ENCODE measurements at regions not wholly inside any gene's neighbourhood (a gene's known extent, or its start where the extent isn't known, plus 50 kb on each side); places are given as distances from the start of the nearest gene placed in this dataset.

DNA sequence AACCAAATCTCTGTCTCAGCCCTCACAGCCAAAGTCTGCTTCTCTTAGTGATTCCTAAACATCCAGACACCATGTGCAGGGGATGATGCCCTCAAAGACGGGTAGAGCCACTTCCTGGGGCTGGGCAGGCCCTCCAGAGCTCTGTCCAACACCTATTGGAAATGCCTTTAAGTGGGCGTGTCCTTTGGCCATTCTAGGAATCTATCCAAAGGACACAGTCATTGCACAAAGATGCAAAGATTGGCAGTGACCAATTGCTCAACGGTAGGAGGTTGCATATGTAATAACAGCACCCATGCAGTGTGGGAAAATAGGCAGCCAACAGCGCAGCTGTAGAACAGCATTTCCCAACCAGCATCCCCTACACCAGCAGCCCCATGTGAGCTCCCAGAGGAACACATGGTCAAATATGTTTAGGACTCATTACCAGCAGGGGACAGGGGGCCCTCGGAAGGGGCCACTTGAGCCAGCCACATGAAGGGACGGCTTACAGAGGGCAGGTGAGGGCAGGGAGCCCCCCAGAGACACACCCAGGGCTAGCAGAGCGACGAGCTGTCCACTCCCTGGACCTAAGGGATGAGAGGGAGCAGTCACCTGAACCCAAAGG, 142.8 kb upstream of the IQSEC1 start:
- Mint-ChIP-seq H3K4me3 (no peak overlapping the region), H3K27ac (no peak overlapping the region), H3K4me1 (ENCODE audit: low read depth in 2 of 2) (no peaks in the 10 kb centered on the region), H3K27me3 (peaks cover 4 to 9% of the 10 kb centered on the region in 2 donors), H3K36me3 (no peaks in the 10 kb centered on the region), H3K9me3 (no peaks in the 10 kb centered on the region)
- DNase-seq (ENCODE audit: low spot score): no peak
- ATAC-seq: no peak

GRCh38 chr3:13214847-13215472, 141.7 kb upstream of the IQSEC1 start:
- Mint-ChIP-seq H3K4me3 (no peak overlapping the region), H3K27ac (no peak overlapping the region), H3K27me3 (peaks cover 4 to 9% of the 10 kb centered on the region in 2 donors), H3K36me3 (no peaks in the 10 kb centered on the region), H3K4me1 (ENCODE audit: low read depth in 2 of 2) (no peaks in the 10 kb centered on the region), H3K9me3 (no peaks in the 10 kb centered on the region)
- DNase-seq (ENCODE audit: low spot score) (no peak), ATAC-seq (no peak)

GRCh38 chr3:13213911-13214846, 140.9 kb upstream of the IQSEC1 start:
- Mint-ChIP-seq H3K4me3 (no peak overlapping the region), H3K4me1 (ENCODE audit: low read depth in 2 of 2) (no peaks in the 10 kb centered on the region), H3K27ac (no peak overlapping the region), H3K27me3 (peaks cover 4 to 9% of the 10 kb centered on the region in 2 donors), H3K9me3 (no peaks in the 10 kb centered on the region), H3K36me3 (no peaks in the 10 kb centered on the region)
- DNase-seq (ENCODE audit: low spot score) (no peak), ATAC-seq (no peak)

- no peaks in the 10 kb centered on the region for H3K9me3 Mint-ChIP-seq
- H3K36me3 Mint-ChIP-seq: no peaks in the 10 kb centered on the region
- peaks cover 4 to 9% of the 10 kb centered on the region in 2 donors for H3K27me3 Mint-ChIP-seq
- DNase-seq (ENCODE audit: low spot score) (no peak), ATAC-seq (no peak)
- H3K4me3 Mint-ChIP-seq: no peak overlapping the region
- no peak overlapping the region for H3K27ac Mint-ChIP-seq
- no peaks in the 10 kb centered on the region for H3K4me1 Mint-ChIP-seq (ENCODE audit: low read depth in 2 of 2)
Measured at GRCh38 chr3:13213490-13213889, 140.3 kb upstream of the IQSEC1 start.

DNA sequence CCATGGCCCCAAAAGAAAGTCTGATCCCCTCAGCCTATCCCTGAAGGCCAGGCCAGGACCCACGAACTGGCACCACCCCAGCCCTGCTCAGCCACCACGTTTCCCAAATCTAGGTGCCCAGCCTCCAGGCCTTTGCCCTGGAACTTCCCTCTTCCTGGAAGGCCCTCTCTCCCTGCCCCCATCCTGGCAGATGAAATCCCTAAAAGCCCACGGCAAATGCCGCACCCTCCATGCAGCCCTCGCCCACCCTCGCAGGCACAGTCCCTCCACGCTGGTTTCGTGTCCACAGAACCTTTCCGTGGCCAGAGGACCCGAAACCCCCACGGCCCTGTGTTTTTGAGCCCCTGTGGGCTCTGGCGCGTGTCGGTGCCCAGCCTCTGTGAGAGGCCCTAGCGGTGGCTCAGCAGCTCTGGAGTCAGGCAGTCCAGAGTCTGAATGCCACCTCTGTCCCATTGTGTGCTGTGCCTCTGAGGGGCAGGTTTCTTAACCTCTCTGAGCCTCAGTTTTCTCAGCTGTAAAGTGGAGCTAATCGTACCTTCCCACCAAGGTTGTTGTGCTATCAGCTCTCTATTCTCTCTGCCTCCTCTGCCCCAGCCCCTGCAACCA, 138.5 kb upstream of the IQSEC1 start:
- Mint-ChIP-seq H3K27ac (no peak overlapping the region), H3K27me3 (peaks cover 16 to 19% of the 10 kb centered on the region in 2 donors), H3K36me3 (no peaks in the 10 kb centered on the region), H3K4me1 (ENCODE audit: low read depth in 2 of 2) (no peaks in the 10 kb centered on the region), H3K9me3 (no peaks in the 10 kb centered on the region), H3K4me3 (no peak overlapping the region)
- DNase-seq (ENCODE audit: low spot score) (no peak), ATAC-seq (no peak)

DNA sequence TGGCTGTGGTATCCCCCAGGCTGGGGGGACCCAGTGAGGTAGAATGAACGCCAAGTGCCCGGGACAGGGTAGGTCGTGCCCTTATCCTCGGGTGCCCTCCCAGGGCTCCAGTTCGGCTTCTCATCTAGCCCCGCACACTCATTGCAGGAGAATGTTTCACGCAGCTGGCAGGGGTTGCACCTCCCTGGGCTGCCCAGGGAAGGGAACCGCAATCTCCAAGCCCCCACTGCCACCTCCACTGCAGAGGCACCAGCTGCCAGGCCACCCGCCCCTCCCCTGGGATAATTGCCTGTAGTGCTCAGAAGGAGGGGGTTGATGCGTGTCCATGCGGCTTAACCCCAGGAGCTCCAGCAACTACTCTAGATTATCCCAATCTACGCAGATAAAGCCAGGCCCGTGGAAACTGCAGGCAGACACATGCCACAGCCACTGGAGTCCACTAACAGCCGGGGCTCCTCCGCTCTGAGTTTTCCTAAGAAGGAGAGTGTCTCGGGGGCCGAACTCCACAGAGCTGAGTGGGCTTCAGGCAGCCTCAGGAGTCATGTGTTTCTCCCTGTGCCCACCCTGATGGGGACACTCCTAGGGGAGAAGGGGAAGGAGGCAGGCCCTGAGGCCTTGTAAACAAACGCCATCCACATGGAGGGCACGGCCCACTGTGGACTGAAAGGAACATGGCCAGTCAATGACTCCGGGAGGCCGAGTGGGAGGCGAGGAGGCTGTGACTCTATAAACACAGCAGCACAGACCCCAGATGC, 137.2 kb upstream of the IQSEC1 start:
- H3K36me3 Mint-ChIP-seq: no peaks in the 10 kb centered on the region
- ATAC-seq: no peak
- H3K4me1 Mint-ChIP-seq (ENCODE audit: low read depth in 2 of 2): no peaks in the 10 kb centered on the region
- no peaks in the 10 kb centered on the region for H3K9me3 Mint-ChIP-seq
- no peak overlapping the region for H3K4me3 Mint-ChIP-seq
- no peak overlapping the region for H3K27ac Mint-ChIP-seq
- H3K27me3 Mint-ChIP-seq: peaks cover 27 to 30% of the 10 kb centered on the region in 2 donors
- no peak for DNase-seq (ENCODE audit: low spot score)

- H3K4me3 Mint-ChIP-seq: no peak overlapping the region
- H3K4me1 Mint-ChIP-seq (ENCODE audit: low read depth in 2 of 2): peaks cover 0 to 1% of the 10 kb centered on the region in 2 donors
- DNase-seq (ENCODE audit: low spot score): no peak
Measured at GRCh38 chr3:13209634-13209997, 136.4 kb upstream of the IQSEC1 start.

GRCh38 chr3:13208706-13209633, 135.7 kb upstream of the IQSEC1 start:
- H3K4me3 Mint-ChIP-seq: no peak overlapping the region
- H3K9me3 Mint-ChIP-seq: no peaks in the 10 kb centered on the region
- H3K36me3 Mint-ChIP-seq: no peaks in the 10 kb centered on the region
- no peak for DNase-seq (ENCODE audit: low spot score)
- peaks cover 31 to 35% of the 10 kb centered on the region in 2 donors for H3K27me3 Mint-ChIP-seq
- ATAC-seq: no peak
- H3K4me1 Mint-ChIP-seq (ENCODE audit: low read depth in 2 of 2): peaks cover 0 to 3% of the 10 kb centered on the region in 2 donors
- H3K27ac Mint-ChIP-seq: no peak overlapping the region

More at GRCh38 chr3:13209634-13209997, 136.4 kb upstream of the IQSEC1 start:
- Mint-ChIP-seq H3K27me3 (peaks cover 30 to 32% of the 10 kb centered on the region in 2 donors), H3K27ac (no peak overlapping the region), H3K9me3 (no peaks in the 10 kb centered on the region), H3K36me3 (no peaks in the 10 kb centered on the region)
- no peak for ATAC-seq

GRCh38 chr3:13207975-13208705, 134.9 kb upstream of the IQSEC1 start:
- H3K27ac Mint-ChIP-seq: no peak overlapping the region
- no peak for DNase-seq (ENCODE audit: low spot score)
- H3K9me3 Mint-ChIP-seq: no peaks in the 10 kb centered on the region
- H3K4me1 Mint-ChIP-seq (ENCODE audit: low read depth in 2 of 2): peaks cover 0 to 3% of the 10 kb centered on the region in 2 donors
- ATAC-seq: no peak
- no peak overlapping the region for H3K4me3 Mint-ChIP-seq
- H3K27me3 Mint-ChIP-seq: peaks cover 33 to 38% of the 10 kb centered on the region in 2 donors
- H3K36me3 Mint-ChIP-seq: no peaks in the 10 kb centered on the region

GRCh38 chr3:13207578-13207922, 134.3 kb upstream of the IQSEC1 start:
- Mint-ChIP-seq H3K27me3 (peaks cover 37 to 44% of the 10 kb centered on the region in 2 donors), H3K9me3 (no peaks in the 10 kb centered on the region), H3K4me1 (ENCODE audit: low read depth in 2 of 2) (peaks cover 0 to 3% of the 10 kb centered on the region in 2 donors), H3K36me3 (no peaks in the 10 kb centered on the region), H3K4me3 (no peak overlapping the region), H3K27ac (no peak overlapping the region)
- DNase-seq (ENCODE audit: low spot score): no peak
- no peak for ATAC-seq

DNA sequence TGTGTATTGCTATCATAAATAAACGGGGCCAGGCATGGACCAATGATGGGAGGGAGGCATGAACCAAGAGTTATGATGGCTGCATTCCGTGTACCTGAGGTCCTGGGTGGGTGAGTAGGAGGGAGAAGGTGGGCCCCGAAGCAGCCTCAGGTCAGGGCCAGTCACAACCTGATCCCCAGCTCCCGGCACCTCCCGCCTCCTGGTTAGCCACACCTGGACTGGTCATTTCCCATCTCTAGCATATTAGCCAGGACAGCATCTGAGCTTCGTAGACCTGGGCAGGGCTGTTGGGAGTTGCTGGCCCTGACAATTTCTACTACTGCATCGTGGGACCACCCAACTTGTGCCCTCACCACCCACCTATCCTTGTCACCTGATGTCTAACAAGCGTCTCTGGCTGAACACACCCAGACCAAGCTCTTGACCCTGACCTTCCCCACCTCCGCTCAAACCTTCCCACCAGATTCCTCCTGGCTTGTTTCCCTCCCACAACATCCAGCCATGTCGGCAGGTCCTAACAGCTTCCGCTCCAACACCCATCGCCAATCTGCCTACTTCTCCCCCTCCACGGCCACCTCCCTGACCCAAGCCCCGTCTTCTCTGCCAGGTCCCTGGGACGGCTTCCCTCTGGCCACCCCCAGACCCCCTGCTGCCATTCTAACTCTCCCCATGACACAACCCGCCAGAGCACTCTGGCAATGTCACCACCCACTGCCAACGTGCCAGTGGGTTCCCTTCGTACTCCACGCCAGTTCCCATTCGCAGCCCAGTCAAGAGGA, 133.8 kb upstream of the IQSEC1 start:
- peaks cover 43 to 50% of the 10 kb centered on the region in 2 donors for H3K27me3 Mint-ChIP-seq
- DNase-seq (ENCODE audit: low spot score): no peak

More for the DNA sequence above, 133.8 kb upstream of the IQSEC1 start:
- Mint-ChIP-seq H3K4me1 (ENCODE audit: low read depth in 2 of 2) (peaks cover 0 to 3% of the 10 kb centered on the region in 2 donors), H3K36me3 (no peaks in the 10 kb centered on the region), H3K9me3 (no peaks in the 10 kb centered on the region), H3K4me3 (no peak overlapping the region), H3K27ac (no peak overlapping the region)
- no peak for ATAC-seq
